Muscle of back (tissue), 3 donors: ENCODE measurements at regions not wholly inside any gene's neighbourhood (a gene's known extent, or its start where the extent isn't known, plus 50 kb on each side); places are given as distances from the start of the nearest gene placed in this dataset.
A peak's percentile ranks its signal among the peaks of the same experiment; 100 is the strongest.

Experiments used
- DNase-seq, 3 donors: peaks; one replicate each; pipeline versions ENCODE4 v3.0.0 to v3.0.0-alpha.2; 2013

DNA sequence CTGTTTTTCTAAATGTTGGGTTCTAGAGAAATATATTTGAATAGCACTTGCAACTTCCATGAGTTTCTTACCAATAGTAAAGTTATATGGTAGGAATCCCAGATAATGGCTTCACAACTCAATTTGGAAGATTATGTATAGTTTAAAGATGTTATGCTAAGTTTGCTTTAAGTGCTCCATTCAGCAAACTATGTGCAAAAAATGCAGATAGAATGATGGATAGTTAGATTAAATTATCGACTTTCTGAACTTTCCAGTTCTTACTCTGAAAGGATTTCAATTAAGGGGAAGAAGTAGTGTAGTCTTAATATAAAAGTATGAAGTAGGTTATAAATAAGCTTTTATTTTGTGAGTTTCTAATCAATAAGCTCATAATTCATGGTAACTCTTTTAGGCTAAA, 60.7 kb upstream of the NFKB1 start:
- DNase-seq, result no peak

DNA sequence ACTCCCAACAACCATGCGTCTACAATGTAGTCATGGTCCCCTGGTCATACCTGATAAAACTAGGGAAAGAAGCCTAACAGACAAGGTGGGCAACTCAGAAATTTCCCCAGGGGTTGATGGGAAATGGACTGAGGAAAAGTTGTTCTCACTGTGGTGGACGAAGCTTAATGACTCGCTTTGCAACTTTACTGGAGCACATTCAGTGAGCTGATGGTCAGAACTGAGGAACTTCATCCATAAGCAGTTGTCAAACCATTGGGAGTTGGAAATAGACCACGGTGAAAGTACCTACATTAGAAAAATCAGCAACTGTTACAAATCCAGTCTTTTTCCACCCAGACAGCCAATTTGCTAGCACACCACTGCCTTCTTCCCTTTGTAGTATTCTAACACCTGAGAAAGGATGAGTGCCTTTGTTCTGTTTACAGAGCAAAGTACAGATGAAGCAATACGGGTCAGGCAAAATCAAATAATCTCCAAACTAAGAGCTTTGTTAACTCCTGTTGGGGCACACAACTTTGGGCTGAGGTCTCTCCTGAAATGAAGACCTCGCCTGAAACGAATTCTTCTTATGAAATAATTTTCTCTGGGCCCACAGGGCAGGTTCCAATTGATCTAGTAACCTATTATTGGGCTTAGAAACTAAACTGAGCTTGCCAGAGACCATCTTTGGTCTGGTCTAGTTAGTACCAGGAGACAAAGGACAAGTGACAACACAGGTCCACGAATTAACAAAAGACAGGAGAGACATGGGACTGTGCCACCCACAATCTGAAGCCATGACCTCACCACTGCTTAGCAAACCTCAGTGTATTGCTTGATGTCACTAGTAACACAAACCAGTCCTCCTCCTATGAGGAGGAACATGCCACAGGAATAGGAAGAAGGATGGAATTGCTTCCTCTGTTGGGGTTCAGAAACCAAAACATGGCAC, 58.9 kb upstream of the NFKB1 start:
- DNase-seq, result no peak

GRCh38 chr4:102444752-102445151, 56.4 kb upstream of the NFKB1 start:
- DNase-seq, result no peak

DNA sequence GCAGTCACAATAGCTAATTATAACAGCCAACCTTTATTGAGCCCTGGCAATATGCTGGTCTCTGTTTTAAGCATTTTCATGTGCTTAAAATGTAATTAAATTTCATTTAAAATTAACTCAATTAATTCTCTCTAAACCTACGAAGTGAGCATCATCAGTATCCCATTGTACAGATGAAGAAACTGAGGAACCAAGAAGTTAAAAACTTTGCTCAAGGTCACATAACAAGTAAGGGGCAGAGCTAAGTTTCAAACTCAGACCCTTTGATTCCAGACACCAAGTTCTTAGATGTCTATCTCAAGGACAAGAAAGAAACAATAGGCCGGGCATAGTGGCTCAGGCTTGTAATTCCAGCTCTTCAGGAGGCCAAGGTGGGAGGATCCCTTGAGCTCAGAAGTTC, 55.9 kb upstream of the NFKB1 start:
- DNase-seq, result no peak

DNA sequence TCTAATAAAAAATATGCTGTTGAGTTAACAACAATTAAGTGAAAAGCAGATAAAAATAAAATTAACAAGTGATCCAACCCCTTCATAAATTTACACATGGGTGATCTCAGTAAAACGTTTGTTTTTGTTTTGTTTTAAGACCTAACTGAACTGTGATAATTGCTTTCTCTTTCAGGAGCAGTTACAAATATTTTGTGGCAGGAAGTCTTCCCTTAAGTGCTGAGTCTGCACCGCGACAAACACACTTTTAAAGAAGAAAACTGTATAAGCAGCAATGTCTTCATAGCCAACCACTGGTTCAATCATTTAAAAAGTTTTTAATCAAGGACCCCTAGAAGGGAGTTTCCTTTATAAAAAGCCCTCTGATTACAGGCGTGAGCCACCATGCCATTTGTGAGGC, 53.7 kb upstream of the NFKB1 start:
- no peak for DNase-seq

- peak in 2 of 3 donors; percentile 44 to 69 for DNase-seq
Measured at GRCh38 chr4:102449751-102450352, 51.3 kb upstream of the NFKB1 start.

DNA sequence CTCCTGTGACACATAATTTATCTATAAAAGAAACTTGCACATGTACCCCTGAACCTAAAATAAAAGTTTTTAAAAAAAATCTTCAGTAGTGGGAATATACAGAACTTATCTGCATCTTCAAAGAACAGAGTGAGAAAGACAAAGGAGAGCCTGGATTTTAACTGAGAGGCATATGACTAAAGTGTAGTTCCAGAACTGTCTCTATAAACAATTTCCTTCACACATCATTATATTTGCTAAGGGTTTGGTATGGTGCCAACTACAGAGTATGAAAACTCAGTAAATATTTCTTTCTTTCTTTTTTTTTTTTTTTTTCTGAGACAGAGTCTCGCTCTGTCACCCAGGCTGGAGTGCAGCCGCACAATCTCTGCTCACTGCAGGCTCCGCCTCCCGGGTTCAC, 49.9 kb upstream of the NFKB1 start:
- no peak for DNase-seq
